ENCODE measurements at regions not wholly inside any gene's neighbourhood (a gene's known extent, or its start where the extent isn't known, plus 50 kb on each side); places are given as distances from the start of the nearest gene placed in this dataset.
A peak's percentile ranks its signal among the peaks of the same experiment; 100 is the strongest.
"Not testable (repeated sequence)": the region's sequence is repeated elsewhere in the genome, so short reads cannot be mapped to it uniquely, and the experiment has no call there.

GRCh38 chr1:83511146-83511726 is 487.7 kb downstream of the TTLL7 start:
- no peak for DNase-seq (ENCODE audit: low spot score)

GRCh38 chr1:83509301-83509781 is 489.6 kb downstream of the TTLL7 start:
- DNase-seq (ENCODE audit: low spot score): no peak

GRCh38 chr1:83508485-83509151 is 490.3 kb downstream of the TTLL7 start:
- DNase-seq (ENCODE audit: low spot score): peak; percentile 10

- DNase-seq (ENCODE audit: low spot score): no peak
These were observed 493.8 kb downstream of the TTLL7 start for GRCh38 chr1:83505148-83505547.

GRCh38 chr1:83503153-83503552 is 495.8 kb downstream of the TTLL7 start:
- no peak for DNase-seq (ENCODE audit: low spot score)

GRCh38 chr1:83500987-83501591 is 497.8 kb downstream of the TTLL7 start:
- no peak for DNase-seq (ENCODE audit: low spot score)

- DNase-seq (ENCODE audit: low spot score): no peak
These were observed 498.4 kb downstream of the TTLL7 start for GRCh38 chr1:83500531-83500930.

GRCh38 chr1:83499998-83500397 is 498.9 kb downstream of the TTLL7 start:
- DNase-seq (ENCODE audit: low spot score): no peak

GRCh38 chr1:83497563-83497962 is 501.4 kb downstream of the TTLL7 start:
- no peak for DNase-seq (ENCODE audit: low spot score)

- DNase-seq (ENCODE audit: low spot score): no peak
These were observed 503.4 kb downstream of the TTLL7 start for GRCh38 chr1:83495560-83495959.

GRCh38 chr1:83493633-83494032 is 505.3 kb downstream of the TTLL7 start:
- no peak for DNase-seq (ENCODE audit: low spot score)

- DNase-seq (ENCODE audit: low spot score): no peak
These were observed 507.0 kb downstream of the TTLL7 start for GRCh38 chr1:83491930-83492329.

- no peak for DNase-seq (ENCODE audit: low spot score)
These were observed 507.9 kb downstream of the TTLL7 start for GRCh38 chr1:83490988-83491387.

- DNase-seq (ENCODE audit: low spot score): not testable (repeated sequence)
These were observed 510.8 kb downstream of the TTLL7 start for GRCh38 chr1:83488105-83488504.

GRCh38 chr1:83487460-83487859 is 511.5 kb downstream of the TTLL7 start:
- DNase-seq (ENCODE audit: low spot score): not testable (repeated sequence)

- not testable (repeated sequence) for DNase-seq (ENCODE audit: low spot score)
These were observed 513.5 kb downstream of the TTLL7 start for GRCh38 chr1:83485314-83486019.

GRCh38 chr1:83481284-83481683 is 517.6 kb downstream of the TTLL7 start:
- DNase-seq (ENCODE audit: low spot score): not testable (repeated sequence)

GRCh38 chr1:83479591-83480239 is 519.2 kb downstream of the TTLL7 start:
- not testable (repeated sequence) for DNase-seq (ENCODE audit: low spot score)

GRCh38 chr1:83478127-83478526 is 520.8 kb downstream of the TTLL7 start:
- DNase-seq (ENCODE audit: low spot score): not testable (repeated sequence)

GRCh38 chr1:83476518-83476917 is 522.4 kb downstream of the TTLL7 start:
- not testable (repeated sequence) for DNase-seq (ENCODE audit: low spot score)

- not testable (repeated sequence) for DNase-seq (ENCODE audit: low spot score)
These were observed 524.0 kb downstream of the TTLL7 start for GRCh38 chr1:83474946-83475345.

GRCh38 chr1:83473986-83474385 is 524.9 kb downstream of the TTLL7 start:
- not testable (repeated sequence) for DNase-seq (ENCODE audit: low spot score)

All from A172 (cell line).